ENCODE measurements at regions not wholly inside any gene's neighbourhood (a gene's known extent, or its start where the extent isn't known, plus 50 kb on each side); places are given as distances from the start of the nearest gene placed in this dataset.

GRCh38 chr21:27329255-27329851 is 362.5 kb upstream of the ADAMTS5 start:
- CTCF ChIA-PET = no interaction called here
- peaks cover 6% of the 10 kb centered on the region for H3K36me3 Mint-ChIP-seq
- H3K4me1 Mint-ChIP-seq = peaks cover 10% of the 10 kb centered on the region
- no peak for DNase-seq (ENCODE audit: low spot score)
- H3K9me3 Mint-ChIP-seq = peaks cover 9% of the 10 kb centered on the region
- TF ChIP-seq ESRRA (CRISPR knock-in tag; IDR thresholded peaks at IDR 0.05; ENCODE audit: borderline replicate concordance) = no peak
- no peak for TF ChIP-seq ARID4B (CRISPR knock-in tag; IDR thresholded peaks at IDR 0.05; ENCODE audit: borderline replicate concordance)
- TF ChIP-seq ZBTB21 (CRISPR knock-in tag; IDR thresholded peaks at IDR 0.05; ENCODE audit: borderline replicate concordance) = no peak
- TF ChIP-seq ELF4 (CRISPR knock-in tag; IDR thresholded peaks at IDR 0.05; ENCODE audit: low read depth) = no peak
- TF ChIP-seq ZSCAN18 (CRISPR knock-in tag; IDR thresholded peaks at IDR 0.05) = no peak
- no peak for TF ChIP-seq SOX15 (CRISPR knock-in tag; IDR thresholded peaks at IDR 0.05)
- TF ChIP-seq ZNF416 (CRISPR knock-in tag; IDR thresholded peaks at IDR 0.05) = no peak
- no peak for TF ChIP-seq TP53 (CRISPR knock-in tag; IDR thresholded peaks at IDR 0.05)
- no peak for TF ChIP-seq ZNF512 (CRISPR knock-in tag; IDR thresholded peaks at IDR 0.05; ENCODE audit: borderline replicate concordance)
- no peak for TF ChIP-seq GTF2I (CRISPR knock-in tag; conservative IDR thresholded peaks at IDR 0.05)
- TF ChIP-seq ZNF396 (CRISPR knock-in tag; IDR thresholded peaks at IDR 0.05; ENCODE audit: borderline replicate concordance) = no peak
- POLR2A ChIA-PET = no interaction called here
- no peaks in the 10 kb centered on the region for H3K27me3 Mint-ChIP-seq (ENCODE audit: low read depth)
- ATAC-seq = no peak
- H3K27ac Mint-ChIP-seq = no peak overlapping the region
- no peak overlapping the region for H3K4me3 Mint-ChIP-seq

GRCh38 chr21:27326301-27326700 is 359.4 kb upstream of the ADAMTS5 start:
- no peak for DNase-seq (ENCODE audit: low spot score)
- CTCF ChIA-PET = no interaction called here
- no peak for TF ChIP-seq ELF4 (CRISPR knock-in tag; IDR thresholded peaks at IDR 0.05; ENCODE audit: low read depth)
- no peak for TF ChIP-seq SOX15 (CRISPR knock-in tag; IDR thresholded peaks at IDR 0.05)
- TF ChIP-seq FOXP4 (CRISPR knock-in tag; IDR thresholded peaks at IDR 0.05) = no peak
- no peak for TF ChIP-seq ZNF281 (CRISPR knock-in tag; IDR thresholded peaks at IDR 0.05)
- no peak for TF ChIP-seq ZMAT4 (CRISPR knock-in tag; IDR thresholded peaks at IDR 0.05)
- no peak for TF ChIP-seq NFE2L1 (CRISPR knock-in tag; IDR thresholded peaks at IDR 0.05)
- TF ChIP-seq ZNF425 (CRISPR knock-in tag; conservative IDR thresholded peaks at IDR 0.05) = no peak
- no peak for TF ChIP-seq HMGA2 (CRISPR knock-in tag; IDR thresholded peaks at IDR 0.05)
- no peak for TF ChIP-seq CBFB (CRISPR knock-in tag; IDR thresholded peaks at IDR 0.05; ENCODE audit: low read depth)
- TF ChIP-seq ZNF263 (CRISPR knock-in tag; IDR thresholded peaks at IDR 0.05; ENCODE audit: low read depth) = no peak
- TF ChIP-seq RORB (CRISPR knock-in tag; IDR thresholded peaks at IDR 0.05) = no peak

More at GRCh38 chr21:27326301-27326700, 359.4 kb upstream of the ADAMTS5 start:
- POLR2A ChIA-PET = no interaction called here
- no peak for ATAC-seq
- no peaks in the 10 kb centered on the region for H3K9me3 Mint-ChIP-seq
- H3K4me3 Mint-ChIP-seq = no peak overlapping the region
- no peaks in the 10 kb centered on the region for H3K27me3 Mint-ChIP-seq (ENCODE audit: low read depth)
- H3K27ac Mint-ChIP-seq = no peak overlapping the region
- H3K4me1 Mint-ChIP-seq = peaks cover 10% of the 10 kb centered on the region
- no peaks in the 10 kb centered on the region for H3K36me3 Mint-ChIP-seq
